ENCODE measurements at regions not wholly inside any gene's neighbourhood (a gene's known extent, or its start where the extent isn't known, plus 50 kb on each side); places are given as distances from the start of the nearest gene placed in this dataset.

DNA sequence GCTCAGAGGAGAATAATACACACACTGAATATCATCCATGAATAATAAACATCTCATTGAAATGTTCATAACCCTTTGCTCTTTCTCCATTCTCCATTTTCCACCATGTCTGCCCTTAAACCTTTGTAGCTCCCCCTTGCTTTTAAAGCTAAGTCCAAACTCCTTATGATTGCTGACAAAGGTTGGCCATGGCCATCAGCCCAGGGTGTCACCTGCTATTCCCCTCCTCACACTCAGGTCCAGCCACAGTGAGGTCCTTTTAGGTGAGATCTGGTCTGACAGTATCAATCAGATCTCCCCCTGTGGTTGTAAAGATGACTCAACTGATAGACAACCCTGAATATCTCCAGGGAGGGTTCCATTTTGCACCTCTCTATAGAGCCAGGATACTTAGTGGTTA, 181.5 kb upstream of the PDE1C start:
- TF ChIP-seq, protein P1, sequence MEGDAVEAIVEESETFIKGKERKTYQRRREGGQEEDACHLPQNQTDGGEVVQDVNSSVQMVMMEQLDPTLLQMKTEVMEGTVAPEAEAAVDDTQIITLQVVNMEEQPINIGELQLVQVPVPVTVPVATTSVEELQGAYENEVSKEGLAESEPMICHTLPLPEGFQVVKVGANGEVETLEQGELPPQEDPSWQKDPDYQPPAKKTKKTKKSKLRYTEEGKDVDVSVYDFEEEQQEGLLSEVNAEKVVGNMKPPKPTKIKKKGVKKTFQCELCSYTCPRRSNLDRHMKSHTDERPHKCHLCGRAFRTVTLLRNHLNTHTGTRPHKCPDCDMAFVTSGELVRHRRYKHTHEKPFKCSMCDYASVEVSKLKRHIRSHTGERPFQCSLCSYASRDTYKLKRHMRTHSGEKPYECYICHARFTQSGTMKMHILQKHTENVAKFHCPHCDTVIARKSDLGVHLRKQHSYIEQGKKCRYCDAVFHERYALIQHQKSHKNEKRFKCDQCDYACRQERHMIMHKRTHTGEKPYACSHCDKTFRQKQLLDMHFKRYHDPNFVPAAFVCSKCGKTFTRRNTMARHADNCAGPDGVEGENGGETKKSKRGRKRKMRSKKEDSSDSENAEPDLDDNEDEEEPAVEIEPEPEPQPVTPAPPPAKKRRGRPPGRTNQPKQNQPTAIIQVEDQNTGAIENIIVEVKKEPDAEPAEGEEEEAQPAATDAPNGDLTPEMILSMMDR (IDR thresholded peaks at IDR 0.05; ENCODE audit: low read depth, low read length, missing control alignments), result no peak
- H3K4me3 ChIP-seq (ENCODE audit: low read depth, low read length), result no peak overlapping the region
- no peak for DNase-seq (ENCODE audit: low read depth)

DNA sequence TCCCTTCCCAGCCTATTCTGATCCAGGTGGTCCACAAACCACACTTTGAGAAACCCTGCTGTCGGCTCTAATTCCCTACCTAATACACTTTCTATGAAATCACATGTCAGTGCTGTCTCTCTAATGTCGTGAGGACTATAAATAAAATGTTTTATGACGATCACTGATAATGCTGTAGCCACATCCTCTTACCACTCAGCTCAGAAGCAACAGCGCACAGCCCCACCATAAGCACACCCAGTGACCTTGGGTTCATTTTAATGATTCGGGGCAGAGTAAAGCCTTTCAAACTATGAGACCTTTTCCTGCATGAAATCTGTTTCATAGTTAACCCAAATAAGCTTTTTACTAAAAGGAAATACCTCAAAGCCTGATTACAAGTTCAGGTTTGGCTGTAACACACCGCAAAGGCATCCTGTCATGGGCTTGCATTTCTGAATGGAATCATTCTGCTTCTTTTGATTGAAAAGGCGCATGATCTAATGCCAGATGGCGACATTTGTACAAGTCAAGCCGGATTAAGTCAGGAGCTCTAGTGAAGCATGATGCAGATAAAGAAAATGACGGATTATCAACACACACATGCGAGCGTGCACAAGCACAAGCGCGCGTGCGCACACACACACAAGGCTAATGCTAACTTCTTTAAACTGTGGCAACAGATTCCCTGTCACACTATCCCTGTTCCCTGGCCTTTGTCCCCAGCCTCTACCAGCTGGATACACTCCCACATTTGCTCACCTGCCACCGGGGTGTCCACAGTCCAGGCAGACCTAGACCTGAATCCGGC, 180.5 kb upstream of the PDE1C start:
- no peak for DNase-seq (ENCODE audit: low read depth)
- H3K4me3 ChIP-seq (ENCODE audit: low read depth, low read length), result no peak overlapping the region
- TF ChIP-seq, protein P1 (IDR thresholded peaks at IDR 0.05; ENCODE audit: low read depth, low read length, missing control alignments), result no peak

DNA sequence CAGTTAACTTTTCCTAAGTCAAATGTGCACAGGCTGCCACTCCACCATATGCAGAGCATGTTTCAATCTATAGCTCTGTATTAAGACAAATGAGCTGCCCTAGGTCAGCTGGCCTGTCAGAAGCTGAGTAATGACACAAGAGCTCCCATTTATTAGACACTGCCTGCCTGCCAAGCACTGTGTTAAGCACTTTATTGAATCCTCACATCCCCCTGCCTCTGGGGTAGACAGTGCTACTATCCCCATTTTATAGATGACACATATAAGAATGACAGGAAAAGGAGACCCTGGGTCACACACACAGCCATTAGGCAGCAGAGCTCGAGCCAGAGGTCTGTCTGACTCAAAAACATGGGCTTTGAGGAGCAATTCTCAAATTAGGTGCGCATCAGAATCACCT, 179.8 kb upstream of the PDE1C start:
- no peak overlapping the region for H3K4me3 ChIP-seq (ENCODE audit: low read depth, low read length)
- TF ChIP-seq, protein P1 (IDR thresholded peaks at IDR 0.05; ENCODE audit: low read depth, low read length, missing control alignments), result no peak
- DNase-seq (ENCODE audit: low read depth), result no peak

DNA sequence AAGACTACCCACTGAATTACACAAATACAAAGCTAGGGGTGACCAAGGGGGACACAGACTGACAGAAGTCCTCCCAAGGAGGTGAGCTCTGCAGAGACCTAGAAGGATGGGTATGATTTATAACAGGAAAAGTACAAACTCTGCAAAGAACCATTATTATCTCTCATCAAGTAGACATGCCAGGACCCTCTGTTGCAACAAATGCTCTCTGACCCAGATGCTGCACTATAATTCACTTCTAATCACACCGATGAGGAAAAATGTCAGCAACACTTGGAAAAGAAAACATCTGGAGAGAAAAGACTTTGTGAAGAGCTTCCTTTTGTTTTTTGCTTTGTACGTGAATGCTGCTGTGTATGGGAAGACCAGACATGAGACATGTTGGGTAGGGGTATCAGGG, 178.3 kb upstream of the PDE1C start:
- no peak overlapping the region for H3K4me3 ChIP-seq (ENCODE audit: low read depth, low read length)
- TF ChIP-seq, protein P1 (IDR thresholded peaks at IDR 0.05; ENCODE audit: low read depth, low read length, missing control alignments), result no peak
- DNase-seq (ENCODE audit: low read depth), result no peak

DNA sequence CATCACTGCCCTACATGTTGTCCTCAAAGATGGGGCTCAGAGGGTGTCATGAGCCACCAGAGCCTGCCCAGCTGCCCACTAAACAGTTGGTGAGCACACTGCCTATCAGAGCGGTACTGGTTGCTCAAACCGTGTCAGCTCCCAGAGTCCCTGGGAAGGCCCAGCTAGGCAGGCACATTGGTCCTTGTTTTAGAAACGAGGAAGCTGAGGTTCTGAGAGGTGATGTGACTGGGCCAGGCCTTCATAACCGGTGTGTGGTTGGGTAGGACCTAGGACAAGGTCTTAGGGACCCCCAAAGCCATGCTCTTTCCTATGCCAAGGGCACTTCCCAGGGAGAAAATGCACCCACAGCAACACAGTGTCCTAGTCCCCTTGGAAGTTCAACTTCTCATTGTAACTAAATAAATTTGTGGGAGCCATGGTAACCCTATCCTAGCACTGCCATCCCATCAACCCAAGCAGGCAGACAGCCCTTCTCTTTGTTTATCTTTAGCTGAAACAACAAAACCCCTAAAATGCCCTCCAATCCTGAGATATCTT, 174.7 kb upstream of the PDE1C start:
- TF ChIP-seq, protein P1 (IDR thresholded peaks at IDR 0.05; ENCODE audit: low read depth, low read length, missing control alignments), result no peak
- no peak for DNase-seq (ENCODE audit: low read depth)

DNA sequence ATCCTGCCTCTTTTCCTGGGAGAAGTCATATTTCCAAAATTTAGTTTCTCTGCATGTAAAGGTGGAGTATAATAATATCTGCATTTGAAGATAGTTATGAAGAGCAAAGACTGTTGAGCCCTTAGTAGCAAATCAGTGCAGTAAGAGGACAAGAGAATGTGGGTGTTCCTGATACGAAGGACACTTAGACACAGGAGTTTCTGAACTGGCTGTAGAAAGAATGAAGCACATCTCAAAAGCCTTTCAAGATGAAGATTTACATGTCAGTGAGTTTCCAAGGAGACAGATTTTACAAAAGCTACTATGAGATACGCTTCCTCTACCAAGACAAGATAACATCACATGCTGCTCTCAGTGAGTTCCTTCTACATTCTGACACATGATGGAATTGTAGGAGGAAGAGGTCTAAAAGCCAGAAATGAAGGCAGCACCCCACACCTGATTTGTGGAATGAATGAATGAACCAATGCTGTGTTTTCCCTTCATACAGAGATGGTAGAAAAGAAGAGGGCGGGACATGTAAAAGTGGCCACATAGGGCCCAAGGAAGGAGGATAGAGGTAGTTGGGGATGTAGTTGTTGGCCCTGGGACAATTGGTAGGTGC, 173.6 kb upstream of the PDE1C start:
- TF ChIP-seq, protein P1 (IDR thresholded peaks at IDR 0.05; ENCODE audit: low read depth, low read length, missing control alignments), result no peak
- H3K4me3 ChIP-seq (ENCODE audit: low read depth, low read length), result no peak overlapping the region
- no peak for DNase-seq (ENCODE audit: low read depth)

More for the DNA sequence above, 174.7 kb upstream of the PDE1C start:
- H3K4me3 ChIP-seq (ENCODE audit: low read depth, low read length), result no peak overlapping the region

Data from GM12864 (cell line).